ENCODE measurements at regions not wholly inside any gene's neighbourhood (a gene's known extent, or its start where the extent isn't known, plus 50 kb on each side); places are given as distances from the start of the nearest gene placed in this dataset.

GRCh38 chr17:77297693-77298666, 157.2 kb downstream of the SEC14L1 start:
- TF ChIP-seq POLR2AphosphoS5 (IDR thresholded peaks at IDR 0.05; ENCODE audit: low read depth, low read length) (no peak), FOXP2 (optimal IDR thresholded peaks at IDR 0.05; ENCODE audit: borderline replicate concordance, extremely low read depth, extremely low read length, insufficient read depth) (no peak), TAF1 (IDR thresholded peaks at IDR 0.05; ENCODE audit: borderline replicate concordance, insufficient read depth, low read length) (no peak)

All from PFSK-1 (cell line).